Liver (tissue), 8 donors: ENCODE measurements at regions not wholly inside any gene's neighbourhood (a gene's known extent, or its start where the extent isn't known, plus 50 kb on each side); places are given as distances from the start of the nearest gene placed in this dataset.

ENCODE experiments used
- DNase-seq: peaks from one replicate; pipeline ENCODE4 v3.0.0-alpha.2; 2017; ENCODE audit warnings: low spot score
- H3K27ac ChIP-seq, 2 donors: one replicate each; pipeline ENCODE4 v1.7.0; 2013; ENCODE audit warnings: inconsistent platforms in 2 of 2, low read length in 2 of 2, control low read depth in 1 of 2, low read depth in 1 of 2, mild to moderate bottlenecking in 1 of 2
- H3K27me3 ChIP-seq, 4 donors: one replicate each; pipeline versions ENCODE4 v1.6.1 to v1.7.0; 2013; ENCODE audit warnings: low read length in 3 of 4, inconsistent platforms in 1 of 4, mild to moderate bottlenecking in 1 of 4, moderate library complexity in 1 of 4; ENCODE audit not compliant: control insufficient read depth in 4 of 4, insufficient read depth in 4 of 4
- H3K36me3 ChIP-seq, 4 donors: one replicate each; pipeline versions ENCODE4 v1.6.1 to v1.7.0; 2013; ENCODE audit warnings: low read length in 3 of 4, mild to moderate bottlenecking in 3 of 4, low read depth in 1 of 4, moderate library complexity in 1 of 4; ENCODE audit not compliant: control insufficient read depth in 4 of 4, insufficient read depth in 3 of 4
- H3K4me1 ChIP-seq, 4 donors: one replicate each; pipeline versions ENCODE4 v1.6.1 to v1.7.0; 2013; ENCODE audit warnings: low read length in 3 of 4, mild to moderate bottlenecking in 3 of 4, moderate library complexity in 1 of 4; ENCODE audit not compliant: control insufficient read depth in 4 of 4, insufficient read depth in 4 of 4
- H3K4me3 ChIP-seq, 3 donors: one replicate each; pipeline versions ENCODE4 v1.6.1 to v1.7.0; 2013; ENCODE audit warnings: low read length in 3 of 3, control low read depth in 1 of 3, low read depth in 1 of 3, mild to moderate bottlenecking in 1 of 3
- H3K9ac ChIP-seq, 2 donors: one replicate each; pipeline ENCODE4 v1.7.0; 2013; ENCODE audit warnings: low read length in 2 of 2, mild to moderate bottlenecking in 2 of 2, moderate library complexity in 2 of 2, control low read depth in 1 of 2, low read depth in 1 of 2
- H3K9me3 ChIP-seq, 4 donors: one replicate each; pipeline versions ENCODE4 v1.6.1 to v1.7.0; 2013; ENCODE audit warnings: low read length in 3 of 4; ENCODE audit not compliant: control insufficient read depth in 4 of 4
- ATF3 ChIP-seq: IDR thresholded peaks from 2 replicates; pipeline ENCODE4 v1.6.1; 2016; ENCODE audit warnings: antibody characterized with exemption
- EGR1 ChIP-seq, 2 donors: IDR thresholded peaks; 2 replicates each; pipeline ENCODE4 v1.6.1; 2016 to 2018; ENCODE audit warnings: antibody characterized with exemption in 2 of 2, low read depth in 2 of 2
- FOXA1 ChIP-seq: IDR thresholded peaks from 2 replicates; pipeline ENCODE4 v1.6.1; 2016; ENCODE audit warnings: antibody characterized with exemption
- FOXA2 ChIP-seq: IDR thresholded peaks from 2 replicates; pipeline ENCODE4 v1.6.1; 2016; ENCODE audit warnings: antibody characterized with exemption
- GABPA ChIP-seq, 2 donors: IDR thresholded peaks in 1 of 2; conservative IDR thresholded peaks in 1 of 2; 2 replicates each; pipeline ENCODE4 v1.6.1; 2016; ENCODE audit warnings: antibody characterized with exemption in 2 of 2, mild to moderate bottlenecking in 1 of 2, moderate library complexity in 1 of 2
- HNF4A ChIP-seq, 2 donors: conservative IDR thresholded peaks; 2 replicates each; pipeline ENCODE4 v1.6.1; 2016; ENCODE audit warnings: antibody characterized with exemption in 2 of 2, mild to moderate bottlenecking in 2 of 2
- HNF4G ChIP-seq: IDR thresholded peaks from 2 replicates; pipeline ENCODE4 v1.6.1; 2016; ENCODE audit warnings: antibody characterized with exemption
- JUND ChIP-seq, 2 donors: IDR thresholded peaks; 2 replicates each; pipeline ENCODE4 v1.6.1; 2016; ENCODE audit warnings: antibody characterized with exemption in 2 of 2
- MAX ChIP-seq: IDR thresholded peaks from 2 replicates; pipeline ENCODE4 v1.6.1; 2016; ENCODE audit warnings: antibody characterized with exemption
- NR2F2 ChIP-seq: IDR thresholded peaks from 2 replicates; pipeline ENCODE4 v1.6.1; 2016; ENCODE audit warnings: antibody characterized with exemption
- RAD21 ChIP-seq, 2 donors: IDR thresholded peaks; 2 replicates each; pipeline ENCODE4 v1.6.1; 2016; ENCODE audit warnings: antibody characterized with exemption in 2 of 2, mild to moderate bottlenecking in 2 of 2
- RXRA ChIP-seq, 2 donors: IDR thresholded peaks; 2 replicates each; pipeline ENCODE4 v1.6.1; 2017 to 2018; ENCODE audit warnings: antibody characterized with exemption in 2 of 2, mild to moderate bottlenecking in 1 of 2
- SP1 ChIP-seq: IDR thresholded peaks from 2 replicates; pipeline ENCODE4 v1.6.1; 2018; ENCODE audit warnings: antibody characterized with exemption, mild to moderate bottlenecking
- TAF1 ChIP-seq: conservative IDR thresholded peaks from 2 replicates; pipeline ENCODE4 v1.6.1; 2016; ENCODE audit warnings: antibody characterized with exemption, mild to moderate bottlenecking
- YY1 ChIP-seq: IDR thresholded peaks from 2 replicates; pipeline ENCODE4 v1.6.1; 2016; ENCODE audit warnings: antibody characterized with exemption, mild to moderate bottlenecking
- ZBTB33 ChIP-seq: IDR thresholded peaks from 2 replicates; pipeline ENCODE4 v1.6.1; 2016; ENCODE audit warnings: antibody characterized with exemption
- WGBS: extraction: QIAGEN DNeasy Blood & Tissue Kit; methylation state at CpG from one replicate; pipeline ENCODE4 v1.1.7; 2013; 5-methylcytosine and 5-hydroxymethylcytosine counted together
- TF ChIP-seq, protein P1 (sequence below): fragments of 150-350 bp; IDR thresholded peaks from 2 replicates; pipeline ENCODE4 v1.5.1; 2017; ENCODE audit warnings: improper control_type of control experiment, low read depth, low read length; ENCODE audit not compliant: missing input control
- TF ChIP-seq, protein P2 (sequence below): IDR thresholded peaks from 2 replicates; pipeline ENCODE4 v1.6.1; 2016; ENCODE audit warnings: antibody characterized with exemption, mild to moderate bottlenecking
- donor health status: healthy.
- donor health status: healthy.
- donor health status: healthy.
- donor health status: healthy.
- donor health status: healthy.

DNA sequence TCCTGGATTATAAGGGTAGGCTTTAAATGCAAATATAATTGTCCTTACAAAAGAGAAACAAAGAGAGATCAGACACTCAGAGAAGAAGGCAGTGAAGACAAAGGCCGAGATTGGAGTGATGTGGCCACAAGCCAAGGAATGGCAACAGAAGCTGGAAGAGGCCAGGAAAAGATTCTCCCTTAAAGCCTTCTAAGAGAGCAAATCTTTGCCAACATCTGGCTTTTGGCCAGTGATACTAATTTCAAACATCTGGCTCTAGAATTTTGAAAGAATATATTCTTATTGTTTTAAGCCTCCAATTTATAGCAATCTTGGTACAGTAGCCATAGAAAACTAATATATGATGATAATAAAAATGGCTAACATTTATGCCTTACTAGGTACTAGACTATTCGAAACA, 615.8 kb upstream of the ZNF385D start (continued):
- TF ChIP-seq, protein P1, sequence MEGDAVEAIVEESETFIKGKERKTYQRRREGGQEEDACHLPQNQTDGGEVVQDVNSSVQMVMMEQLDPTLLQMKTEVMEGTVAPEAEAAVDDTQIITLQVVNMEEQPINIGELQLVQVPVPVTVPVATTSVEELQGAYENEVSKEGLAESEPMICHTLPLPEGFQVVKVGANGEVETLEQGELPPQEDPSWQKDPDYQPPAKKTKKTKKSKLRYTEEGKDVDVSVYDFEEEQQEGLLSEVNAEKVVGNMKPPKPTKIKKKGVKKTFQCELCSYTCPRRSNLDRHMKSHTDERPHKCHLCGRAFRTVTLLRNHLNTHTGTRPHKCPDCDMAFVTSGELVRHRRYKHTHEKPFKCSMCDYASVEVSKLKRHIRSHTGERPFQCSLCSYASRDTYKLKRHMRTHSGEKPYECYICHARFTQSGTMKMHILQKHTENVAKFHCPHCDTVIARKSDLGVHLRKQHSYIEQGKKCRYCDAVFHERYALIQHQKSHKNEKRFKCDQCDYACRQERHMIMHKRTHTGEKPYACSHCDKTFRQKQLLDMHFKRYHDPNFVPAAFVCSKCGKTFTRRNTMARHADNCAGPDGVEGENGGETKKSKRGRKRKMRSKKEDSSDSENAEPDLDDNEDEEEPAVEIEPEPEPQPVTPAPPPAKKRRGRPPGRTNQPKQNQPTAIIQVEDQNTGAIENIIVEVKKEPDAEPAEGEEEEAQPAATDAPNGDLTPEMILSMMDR = no peak
- no peak for TF ChIP-seq ATF3

DNA sequence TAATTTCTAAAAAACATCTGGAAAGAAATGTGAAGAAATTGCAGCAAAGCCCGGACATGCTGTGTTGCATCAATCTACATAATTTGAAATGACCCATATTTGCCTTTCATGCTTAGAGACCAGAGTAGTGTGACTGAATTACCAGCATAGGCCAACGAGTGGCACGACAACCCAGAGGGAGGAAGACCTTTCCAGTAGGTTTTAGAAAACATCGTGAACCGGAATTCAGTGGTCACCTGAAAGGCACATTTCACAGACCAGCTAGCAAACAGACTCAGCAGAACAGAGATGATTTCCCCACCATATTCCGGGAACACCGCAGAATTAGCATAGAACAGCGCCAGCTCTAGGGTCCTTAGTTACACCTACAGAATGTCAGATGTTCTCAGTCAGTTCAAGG, 620.0 kb upstream of the ZNF385D start:
- TF ChIP-seq, protein P2, sequence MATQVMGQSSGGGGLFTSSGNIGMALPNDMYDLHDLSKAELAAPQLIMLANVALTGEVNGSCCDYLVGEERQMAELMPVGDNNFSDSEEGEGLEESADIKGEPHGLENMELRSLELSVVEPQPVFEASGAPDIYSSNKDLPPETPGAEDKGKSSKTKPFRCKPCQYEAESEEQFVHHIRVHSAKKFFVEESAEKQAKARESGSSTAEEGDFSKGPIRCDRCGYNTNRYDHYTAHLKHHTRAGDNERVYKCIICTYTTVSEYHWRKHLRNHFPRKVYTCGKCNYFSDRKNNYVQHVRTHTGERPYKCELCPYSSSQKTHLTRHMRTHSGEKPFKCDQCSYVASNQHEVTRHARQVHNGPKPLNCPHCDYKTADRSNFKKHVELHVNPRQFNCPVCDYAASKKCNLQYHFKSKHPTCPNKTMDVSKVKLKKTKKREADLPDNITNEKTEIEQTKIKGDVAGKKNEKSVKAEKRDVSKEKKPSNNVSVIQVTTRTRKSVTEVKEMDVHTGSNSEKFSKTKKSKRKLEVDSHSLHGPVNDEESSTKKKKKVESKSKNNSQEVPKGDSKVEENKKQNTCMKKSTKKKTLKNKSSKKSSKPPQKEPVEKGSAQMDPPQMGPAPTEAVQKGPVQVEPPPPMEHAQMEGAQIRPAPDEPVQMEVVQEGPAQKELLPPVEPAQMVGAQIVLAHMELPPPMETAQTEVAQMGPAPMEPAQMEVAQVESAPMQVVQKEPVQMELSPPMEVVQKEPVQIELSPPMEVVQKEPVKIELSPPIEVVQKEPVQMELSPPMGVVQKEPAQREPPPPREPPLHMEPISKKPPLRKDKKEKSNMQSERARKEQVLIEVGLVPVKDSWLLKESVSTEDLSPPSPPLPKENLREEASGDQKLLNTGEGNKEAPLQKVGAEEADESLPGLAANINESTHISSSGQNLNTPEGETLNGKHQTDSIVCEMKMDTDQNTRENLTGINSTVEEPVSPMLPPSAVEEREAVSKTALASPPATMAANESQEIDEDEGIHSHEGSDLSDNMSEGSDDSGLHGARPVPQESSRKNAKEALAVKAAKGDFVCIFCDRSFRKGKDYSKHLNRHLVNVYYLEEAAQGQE = no peak
- TF ChIP-seq TAF1 = no peak
- no peak for TF ChIP-seq MAX
- no peak for TF ChIP-seq NR2F2
- TF ChIP-seq HNF4A (conservative IDR thresholded peaks at IDR 0.05) = no peak
- no peak for TF ChIP-seq FOXA2
- TF ChIP-seq, protein P1 = no peak
- TF ChIP-seq YY1 = no peak
- TF ChIP-seq FOXA1 = no peak
- no peak for TF ChIP-seq EGR1 (IDR thresholded peaks at IDR 0.05; ENCODE audit: low read depth in 2 of 2)
- TF ChIP-seq GABPA (IDR thresholded peaks at IDR 0.05 in 1 of 2, conservative IDR thresholded peaks at IDR 0.05 in 1 of 2) = no peak
- TF ChIP-seq SP1 = no peak
- TF ChIP-seq HNF4G = no peak
- no peak for TF ChIP-seq RXRA (IDR thresholded peaks at IDR 0.05)
- TF ChIP-seq RAD21 (IDR thresholded peaks at IDR 0.05) = no peak
- no peak for TF ChIP-seq JUND (IDR thresholded peaks at IDR 0.05)
- TF ChIP-seq ATF3 = no peak
- TF ChIP-seq ZBTB33 = no peak

More for the DNA sequence above, 620.0 kb upstream of the ZNF385D start:
- peaks cover 0 to 3% (median 0%) of the 10 kb centered on the region in 4 donors for H3K27me3 ChIP-seq
- H3K4me1 ChIP-seq = peaks cover 0 to 11% (median 5%) of the 10 kb centered on the region in 4 donors
- no peak overlapping the region for H3K27ac ChIP-seq
- H3K36me3 ChIP-seq = no peaks in the 10 kb centered on the region
- H3K9ac ChIP-seq = no peak overlapping the region
- peaks cover 0 to 5% (median 0%) of the 10 kb centered on the region in 4 donors for H3K9me3 ChIP-seq
- 82% methylated on average over 8 of the region's 8 CpGs for WGBS
- no peak for DNase-seq
- no peak overlapping the region for H3K4me3 ChIP-seq
